Adrenal gland (tissue), 5 donors: ENCODE measurements at regions not wholly inside any gene's neighbourhood (a gene's known extent, or its start where the extent isn't known, plus 50 kb on each side); places are given as distances from the start of the nearest gene placed in this dataset.

Source experiments
- POLR2A ChIP-seq, 2 donors: fragments of 450-650 bp; IDR thresholded peaks; one replicate each; pipeline ENCODE4 v1.6.1; 2017; ENCODE audit warnings: antibody characterized with exemption in 2 of 2, mild to moderate bottlenecking in 2 of 2, moderate library complexity in 1 of 2
- TF ChIP-seq, protein P1 (sequence below), 6 experiments: fragments of 450-650 bp in 4 of 6; fragments of 200-600 bp in 2 of 6; sonication (generic) in 1 of 6; IDR thresholded peaks; 1 replicate in 5 of 6; 2 replicates in 1 of 6; pipeline versions ENCODE4 v1.5.1 to v1.8.0; 2016 to 2021; ENCODE audit warnings: antibody characterized with exemption in 6 of 6, mild to moderate bottlenecking in 2 of 6, moderate library complexity in 1 of 6
- donor health status: DM: no; HTN: no; CAD: no.

DNA sequence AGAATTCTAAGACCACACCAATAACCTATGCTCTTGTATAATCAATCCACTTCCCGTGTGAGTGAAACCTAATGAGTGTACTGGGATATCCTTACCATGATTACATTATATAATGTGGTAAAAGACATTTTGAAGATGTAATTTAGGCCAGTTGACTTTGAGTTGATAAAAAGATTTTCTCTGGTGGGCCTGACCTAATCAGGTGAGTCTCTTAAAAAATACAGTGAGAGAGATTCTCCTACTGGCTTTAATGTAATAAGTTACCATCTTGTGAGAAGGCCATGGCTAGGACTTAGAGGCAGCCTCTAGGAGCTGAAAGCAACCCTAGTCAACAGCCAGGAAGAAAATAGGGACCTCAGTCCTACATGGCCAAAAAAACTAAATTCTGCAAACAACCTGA, 847.7 kb upstream of the HS3ST5 start:
- TF ChIP-seq, protein P1, sequence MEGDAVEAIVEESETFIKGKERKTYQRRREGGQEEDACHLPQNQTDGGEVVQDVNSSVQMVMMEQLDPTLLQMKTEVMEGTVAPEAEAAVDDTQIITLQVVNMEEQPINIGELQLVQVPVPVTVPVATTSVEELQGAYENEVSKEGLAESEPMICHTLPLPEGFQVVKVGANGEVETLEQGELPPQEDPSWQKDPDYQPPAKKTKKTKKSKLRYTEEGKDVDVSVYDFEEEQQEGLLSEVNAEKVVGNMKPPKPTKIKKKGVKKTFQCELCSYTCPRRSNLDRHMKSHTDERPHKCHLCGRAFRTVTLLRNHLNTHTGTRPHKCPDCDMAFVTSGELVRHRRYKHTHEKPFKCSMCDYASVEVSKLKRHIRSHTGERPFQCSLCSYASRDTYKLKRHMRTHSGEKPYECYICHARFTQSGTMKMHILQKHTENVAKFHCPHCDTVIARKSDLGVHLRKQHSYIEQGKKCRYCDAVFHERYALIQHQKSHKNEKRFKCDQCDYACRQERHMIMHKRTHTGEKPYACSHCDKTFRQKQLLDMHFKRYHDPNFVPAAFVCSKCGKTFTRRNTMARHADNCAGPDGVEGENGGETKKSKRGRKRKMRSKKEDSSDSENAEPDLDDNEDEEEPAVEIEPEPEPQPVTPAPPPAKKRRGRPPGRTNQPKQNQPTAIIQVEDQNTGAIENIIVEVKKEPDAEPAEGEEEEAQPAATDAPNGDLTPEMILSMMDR (IDR thresholded peaks at IDR 0.05): no peak
- no peak for TF ChIP-seq POLR2A (IDR thresholded peaks at IDR 0.05)
